ENCODE measurements at regions not wholly inside any gene's neighbourhood (a gene's known extent, or its start where the extent isn't known, plus 50 kb on each side); places are given as distances from the start of the nearest gene placed in this dataset.

DNA sequence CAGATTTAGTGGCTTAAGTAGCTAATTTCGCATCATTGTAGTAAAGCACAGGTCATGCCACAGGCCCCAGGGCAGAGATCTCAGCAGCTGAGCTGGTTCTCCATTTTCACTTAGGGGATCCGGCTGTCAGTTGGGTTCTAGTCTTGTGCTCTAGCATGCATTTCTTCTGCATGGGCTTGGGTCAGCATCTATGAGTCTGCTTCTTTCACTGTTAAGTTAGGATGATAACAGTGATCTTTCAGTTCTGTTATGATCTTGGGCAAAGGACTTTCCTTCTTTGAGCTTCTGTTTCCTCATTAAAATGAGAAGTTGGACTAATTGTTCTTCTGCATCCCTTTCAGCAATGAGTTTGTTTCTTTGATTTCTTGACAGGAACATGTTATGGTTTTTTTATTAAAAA lies 123.6 kb upstream of the DNAH14 start:
- TF ChIP-seq, protein P1, sequence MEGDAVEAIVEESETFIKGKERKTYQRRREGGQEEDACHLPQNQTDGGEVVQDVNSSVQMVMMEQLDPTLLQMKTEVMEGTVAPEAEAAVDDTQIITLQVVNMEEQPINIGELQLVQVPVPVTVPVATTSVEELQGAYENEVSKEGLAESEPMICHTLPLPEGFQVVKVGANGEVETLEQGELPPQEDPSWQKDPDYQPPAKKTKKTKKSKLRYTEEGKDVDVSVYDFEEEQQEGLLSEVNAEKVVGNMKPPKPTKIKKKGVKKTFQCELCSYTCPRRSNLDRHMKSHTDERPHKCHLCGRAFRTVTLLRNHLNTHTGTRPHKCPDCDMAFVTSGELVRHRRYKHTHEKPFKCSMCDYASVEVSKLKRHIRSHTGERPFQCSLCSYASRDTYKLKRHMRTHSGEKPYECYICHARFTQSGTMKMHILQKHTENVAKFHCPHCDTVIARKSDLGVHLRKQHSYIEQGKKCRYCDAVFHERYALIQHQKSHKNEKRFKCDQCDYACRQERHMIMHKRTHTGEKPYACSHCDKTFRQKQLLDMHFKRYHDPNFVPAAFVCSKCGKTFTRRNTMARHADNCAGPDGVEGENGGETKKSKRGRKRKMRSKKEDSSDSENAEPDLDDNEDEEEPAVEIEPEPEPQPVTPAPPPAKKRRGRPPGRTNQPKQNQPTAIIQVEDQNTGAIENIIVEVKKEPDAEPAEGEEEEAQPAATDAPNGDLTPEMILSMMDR (IDR thresholded peaks at IDR 0.05; ENCODE audit: borderline replicate concordance, insufficient read depth, low read depth, low read length): no peak
- H3K4me3 ChIP-seq (ENCODE audit: low read depth, low read length): no peak overlapping the region

DNA sequence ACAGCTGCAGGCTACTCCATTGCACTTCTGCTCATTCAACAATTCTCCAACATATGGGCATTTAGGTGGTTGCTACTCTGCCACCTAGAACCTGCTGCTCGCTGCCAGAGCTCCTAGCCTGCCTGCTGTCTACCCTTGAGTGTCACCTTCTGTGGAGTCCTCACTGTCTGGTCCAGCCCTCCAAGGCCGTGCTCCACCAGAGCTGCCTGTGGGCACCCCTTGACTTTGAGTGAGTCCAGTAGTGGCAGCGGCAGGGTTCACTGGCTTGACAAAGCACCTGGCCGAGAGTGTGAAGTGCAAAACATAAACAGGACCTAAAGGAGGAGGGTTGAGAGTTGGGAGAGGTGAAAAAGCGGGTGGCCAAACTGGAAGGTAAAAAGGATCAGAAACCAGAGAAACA lies 120.3 kb upstream of the DNAH14 start:
- TF ChIP-seq, protein P1 (IDR thresholded peaks at IDR 0.05; ENCODE audit: borderline replicate concordance, insufficient read depth, low read depth, low read length): no peak
- H3K4me3 ChIP-seq (ENCODE audit: low read depth, low read length): no peak overlapping the region

DNA sequence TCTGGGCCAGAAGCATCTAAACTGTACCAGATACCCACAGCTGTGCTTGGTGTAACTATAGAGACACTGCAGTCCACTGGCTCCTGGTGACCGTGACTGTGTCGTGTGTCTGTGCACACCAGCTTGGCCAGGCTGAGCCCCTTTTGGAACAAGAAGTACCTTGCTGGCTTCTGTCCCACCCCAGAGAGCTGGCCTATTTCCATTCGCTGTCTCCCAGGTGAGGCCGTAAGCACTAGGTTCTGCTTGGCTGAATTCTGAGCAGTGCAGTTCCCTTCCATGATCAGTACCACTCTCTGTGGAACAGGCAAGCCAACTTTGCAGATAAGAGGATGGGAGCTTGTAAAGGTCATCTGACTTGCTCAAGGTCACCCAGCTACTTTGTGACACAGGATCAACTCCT lies 119.9 kb upstream of the DNAH14 start:
- no peak overlapping the region for H3K4me3 ChIP-seq (ENCODE audit: low read depth, low read length)
- TF ChIP-seq, protein P1 (IDR thresholded peaks at IDR 0.05; ENCODE audit: borderline replicate concordance, insufficient read depth, low read depth, low read length): no peak

DNA sequence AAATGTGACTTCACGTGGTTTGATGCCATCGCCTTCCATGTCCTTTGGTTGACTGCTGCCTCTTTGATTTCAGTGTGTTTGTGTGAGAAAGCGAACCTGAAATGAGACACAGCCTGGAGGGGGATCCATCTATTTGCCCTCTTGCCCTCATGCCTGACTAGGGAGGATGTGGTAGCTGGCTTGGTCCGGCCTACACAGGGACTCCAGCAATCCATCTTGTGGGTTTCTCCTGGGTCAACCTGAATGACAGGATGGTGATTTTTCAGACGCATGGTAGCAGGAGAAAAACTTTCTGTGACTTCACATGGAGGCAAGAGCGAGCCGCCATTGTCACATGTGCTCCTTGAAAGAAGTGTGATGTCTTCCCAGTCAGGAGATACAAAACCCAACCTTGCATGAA lies 117.9 kb upstream of the DNAH14 start:
- TF ChIP-seq, protein P1 (IDR thresholded peaks at IDR 0.05; ENCODE audit: borderline replicate concordance, insufficient read depth, low read depth, low read length): no peak
- H3K4me3 ChIP-seq (ENCODE audit: low read depth, low read length): no peak overlapping the region

DNA sequence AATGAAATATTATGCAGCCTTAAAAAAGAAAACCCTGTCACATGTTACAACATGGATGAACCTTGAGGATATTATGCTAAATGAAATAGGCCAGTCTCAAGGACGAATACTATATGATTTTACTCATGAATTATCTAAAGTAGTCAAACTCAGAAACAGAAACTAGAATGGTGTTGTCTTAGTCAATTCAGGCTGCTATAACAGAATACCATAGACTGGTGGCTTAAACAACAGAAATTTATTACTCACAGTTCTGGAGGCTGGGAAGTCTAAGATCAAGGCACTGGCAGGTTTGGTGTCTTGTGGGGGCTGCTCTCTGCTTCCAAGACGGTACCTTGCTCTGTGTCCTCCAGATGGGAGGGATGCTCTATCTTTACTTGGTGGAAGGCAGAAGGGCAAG lies 113.8 kb upstream of the DNAH14 start:
- no peak overlapping the region for H3K4me3 ChIP-seq (ENCODE audit: low read depth, low read length)
- TF ChIP-seq, protein P1 (IDR thresholded peaks at IDR 0.05; ENCODE audit: borderline replicate concordance, insufficient read depth, low read depth, low read length): no peak

DNA sequence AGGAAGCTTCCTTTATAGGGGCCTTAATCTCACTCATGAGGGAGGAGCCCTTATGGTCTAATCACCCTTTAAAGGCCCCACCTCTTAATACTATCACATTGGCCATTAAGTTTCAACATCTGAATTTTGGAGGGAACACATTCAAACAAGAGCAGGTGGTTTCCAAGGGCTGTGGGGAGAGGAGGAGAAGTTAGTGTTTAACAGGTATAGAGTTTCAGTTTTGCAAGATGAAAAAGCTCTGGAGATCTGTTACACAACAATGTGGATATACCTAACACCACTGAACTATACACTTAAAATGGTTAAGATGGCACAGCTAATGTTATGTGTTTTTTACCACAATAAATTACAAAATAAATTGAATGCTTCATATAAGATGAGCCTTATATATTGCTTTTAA lies 113.4 kb upstream of the DNAH14 start:
- no peak overlapping the region for H3K4me3 ChIP-seq (ENCODE audit: low read depth, low read length)

DNA sequence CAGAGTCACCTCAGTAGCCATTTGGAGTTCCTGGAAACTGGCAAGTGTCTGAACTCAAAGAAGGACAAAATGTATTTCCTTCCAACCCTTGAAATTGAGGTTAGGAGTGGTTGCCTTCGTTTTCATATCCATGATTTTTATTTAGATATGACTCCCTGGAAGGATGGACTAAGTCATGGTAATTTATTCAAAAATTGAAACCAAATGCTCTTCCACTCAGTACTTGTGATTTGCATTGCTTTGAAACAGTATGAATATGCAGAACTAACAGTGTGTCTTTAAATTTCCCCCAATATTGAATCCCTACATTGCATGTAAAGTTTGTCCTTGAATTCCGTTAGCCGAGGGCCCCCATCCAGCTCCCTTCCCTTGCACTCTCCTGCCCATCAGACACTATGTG lies 112.1 kb upstream of the DNAH14 start:
- TF ChIP-seq, protein P1 (IDR thresholded peaks at IDR 0.05; ENCODE audit: borderline replicate concordance, insufficient read depth, low read depth, low read length): no peak
- no peak overlapping the region for H3K4me3 ChIP-seq (ENCODE audit: low read depth, low read length)

More for the DNA sequence above, 113.4 kb upstream of the DNAH14 start:
- TF ChIP-seq, protein P1 (IDR thresholded peaks at IDR 0.05; ENCODE audit: borderline replicate concordance, insufficient read depth, low read depth, low read length): no peak
